ENCODE measurements at regions not wholly inside any gene's neighbourhood (a gene's known extent, or its start where the extent isn't known, plus 50 kb on each side); places are given as distances from the start of the nearest gene placed in this dataset.

GRCh38 chr20:61045091-61045490 lies 207.0 kb upstream of the CDH4 start:
- no peak for DNase-seq

- no peak for DNase-seq
These were observed 206.0 kb upstream of the CDH4 start for GRCh38 chr20:61045876-61046585.

DNA sequence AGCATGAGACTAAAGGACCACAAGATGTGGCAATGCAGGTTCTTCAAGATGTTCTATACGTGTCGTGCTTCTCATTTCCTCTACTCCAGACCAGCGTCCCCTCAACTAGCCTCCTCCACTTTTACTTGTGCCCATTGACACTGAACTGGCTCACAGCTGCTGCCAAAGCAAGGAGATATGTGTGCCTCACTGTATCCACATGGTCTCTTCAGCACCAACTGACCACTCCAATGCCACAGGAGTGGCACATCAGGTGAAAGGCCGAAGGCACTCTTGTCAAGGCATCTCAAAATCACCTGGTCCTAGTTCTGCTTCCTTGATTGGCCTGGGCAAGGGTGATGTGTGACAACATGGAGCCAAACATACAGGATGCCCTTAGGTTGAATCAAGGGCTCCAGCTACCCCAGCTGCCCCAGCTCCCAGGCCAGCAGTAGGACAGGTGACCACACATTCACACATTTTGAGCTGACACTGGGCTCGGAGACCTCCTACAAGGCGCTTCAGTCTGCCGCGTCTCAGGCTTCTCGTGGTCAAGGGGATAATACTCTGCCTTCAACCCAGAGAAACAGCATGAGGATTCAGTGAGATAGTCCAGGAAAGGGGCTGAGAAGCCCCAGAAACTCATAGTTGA lies 205.2 kb upstream of the CDH4 start:
- no peak for DNase-seq

DNA sequence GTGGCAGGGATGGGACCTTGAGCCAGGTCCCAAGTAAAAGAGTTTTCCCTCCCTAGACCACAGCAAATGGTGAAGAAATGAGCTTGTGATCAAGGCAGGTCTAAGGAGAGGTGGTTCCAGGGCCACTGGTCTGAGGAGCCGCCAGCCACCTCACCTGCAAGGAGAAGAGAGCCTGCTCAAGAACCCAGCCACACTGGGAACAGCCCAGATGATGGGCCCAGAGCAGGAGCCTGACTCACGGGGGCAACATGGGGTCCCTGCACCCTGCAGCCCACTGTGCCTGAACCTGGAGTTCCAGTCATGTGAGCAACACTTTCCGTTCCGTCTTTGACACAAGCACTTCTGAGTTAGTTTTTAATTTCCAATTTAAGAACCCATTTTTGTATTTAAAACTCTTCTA lies 204.5 kb upstream of the CDH4 start:
- no peak for DNase-seq

DNA sequence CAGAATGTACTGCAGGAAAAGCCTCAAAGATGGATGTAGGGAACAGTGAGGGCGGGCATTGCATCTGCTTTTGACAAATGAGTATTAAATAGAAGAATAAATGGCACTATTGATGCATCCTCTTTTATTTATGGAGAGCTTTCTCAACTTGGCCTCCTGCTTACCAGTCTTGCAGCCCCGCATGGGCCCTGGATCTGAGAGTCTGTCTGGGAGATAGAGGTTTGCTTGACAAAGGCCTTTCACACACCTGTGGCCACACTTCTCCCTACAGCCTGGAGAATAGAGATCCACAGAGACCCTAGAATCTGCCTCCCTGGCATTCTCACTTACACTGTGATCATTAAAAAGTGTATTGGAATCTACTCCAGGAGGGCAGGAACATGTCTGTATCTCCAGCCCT lies 203.8 kb upstream of the CDH4 start:
- DNase-seq: no peak

- no peak for DNase-seq
These were observed 202.4 kb upstream of the CDH4 start for GRCh38 chr20:61049684-61050083.

DNA sequence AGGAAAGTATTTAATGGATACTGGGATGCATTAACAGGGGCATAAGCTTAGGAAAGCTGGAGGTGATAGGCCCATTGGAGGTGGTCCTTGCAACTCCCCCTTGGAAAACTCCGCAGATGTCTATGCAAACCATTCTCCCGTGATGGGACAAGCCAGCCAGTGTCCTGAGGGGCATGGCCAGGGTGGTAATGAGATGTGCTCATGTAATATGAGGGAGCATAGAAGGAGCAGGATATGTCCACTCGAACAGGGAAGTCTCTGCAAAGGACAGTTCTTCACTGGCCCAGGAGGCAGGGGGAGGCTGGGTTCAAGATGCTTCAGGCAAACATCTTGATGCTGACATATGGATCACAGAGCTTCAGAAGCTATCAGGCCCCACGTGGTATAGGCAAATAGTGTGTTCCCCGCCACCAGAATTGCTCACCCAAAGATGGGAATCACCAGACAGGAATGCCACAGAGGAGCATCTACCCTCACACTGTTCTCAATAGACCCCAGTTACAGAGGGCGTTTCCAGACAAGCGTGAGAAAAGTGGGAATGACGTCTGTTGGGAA lies 201.6 kb upstream of the CDH4 start:
- no peak for DNase-seq

- DNase-seq: no peak
These were observed 199.8 kb upstream of the CDH4 start for GRCh38 chr20:61052195-61052750.

- no peak for DNase-seq
These were observed 199.2 kb upstream of the CDH4 start for GRCh38 chr20:61052776-61053442.

- DNase-seq: no peak
These were observed 198.6 kb upstream of the CDH4 start for GRCh38 chr20:61053487-61053886.

- no peak for DNase-seq
These were observed 198.2 kb upstream of the CDH4 start for GRCh38 chr20:61053889-61054288.

- no peak for DNase-seq
These were observed 197.7 kb upstream of the CDH4 start for GRCh38 chr20:61054411-61054810.

GRCh38 chr20:61055180-61056010 lies 196.7 kb upstream of the CDH4 start:
- DNase-seq: no peak

- no peak for DNase-seq
These were observed 195.9 kb upstream of the CDH4 start for GRCh38 chr20:61056116-61056515.

DNA sequence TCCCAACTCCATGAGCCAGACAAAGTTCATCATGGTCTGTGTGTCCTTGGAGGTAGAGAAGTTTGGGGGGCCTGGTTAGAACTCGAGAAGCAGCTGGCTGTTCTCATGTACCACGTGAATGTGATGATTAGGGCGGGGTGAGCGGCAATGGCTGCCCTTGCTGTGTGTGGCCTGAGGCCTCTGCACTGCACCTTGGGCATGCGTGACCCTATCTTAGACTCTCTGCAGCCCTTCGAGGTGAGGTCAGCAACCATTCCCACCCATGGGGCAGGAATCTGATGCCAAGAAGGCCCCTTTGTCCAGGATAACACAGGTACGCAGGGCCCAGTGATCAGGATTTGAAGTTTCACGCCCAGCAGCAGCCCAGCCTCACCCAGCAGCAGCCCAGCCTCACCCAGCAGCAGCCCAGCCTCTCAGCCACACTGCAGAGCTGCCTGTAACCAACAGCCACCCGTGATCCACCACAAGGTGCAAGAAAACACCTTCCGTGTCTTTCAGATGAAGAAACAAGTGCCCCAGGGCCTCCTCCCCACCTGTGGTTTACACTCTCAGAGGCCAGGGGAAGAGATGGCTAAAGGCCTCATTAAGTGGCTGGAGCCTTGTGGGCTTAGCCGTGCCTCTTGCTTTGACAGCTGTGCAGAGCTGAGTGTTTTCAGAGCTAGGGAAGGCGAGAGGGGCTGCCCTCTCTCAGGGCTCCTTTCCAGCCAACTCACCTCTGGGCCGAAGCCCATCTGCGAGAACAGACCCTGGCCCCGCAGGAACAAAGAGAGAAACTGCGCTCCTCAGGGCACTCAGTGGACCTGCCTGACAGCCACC lies 195.2 kb upstream of the CDH4 start:
- no peak for DNase-seq

DNA sequence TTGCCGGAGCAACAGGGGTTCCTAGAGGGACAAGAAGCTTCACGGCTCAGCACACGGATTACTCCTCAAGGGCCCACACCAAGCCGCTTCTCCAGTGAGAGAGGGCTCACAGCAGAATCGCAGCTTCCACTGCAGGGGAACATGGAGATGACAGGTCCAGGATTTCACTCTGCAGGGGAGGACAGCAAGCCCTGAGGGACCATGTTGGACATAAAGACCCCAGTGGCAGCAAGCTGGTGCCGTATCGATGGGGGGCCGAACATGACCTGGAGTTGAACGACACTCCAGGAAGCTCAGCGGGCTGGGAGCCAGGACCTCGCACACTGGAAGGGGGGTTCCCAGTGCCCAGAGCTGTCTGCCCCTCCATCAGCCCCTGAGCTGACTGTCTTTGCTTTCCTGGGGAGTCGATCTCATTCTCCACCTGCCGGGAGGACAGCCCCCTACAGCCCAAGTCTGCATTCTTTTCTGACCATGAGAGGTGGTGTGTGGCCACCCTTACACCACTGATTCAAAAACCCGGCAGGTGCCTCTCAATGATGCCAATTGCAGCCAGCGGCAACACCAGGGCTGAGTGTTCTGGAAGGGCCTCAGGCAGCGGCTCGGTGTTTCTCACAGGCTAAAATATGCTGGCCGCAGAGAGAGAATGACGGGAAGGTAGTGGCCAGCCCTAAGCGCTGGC lies 194.5 kb upstream of the CDH4 start:
- DNase-seq: no peak

GRCh38 chr20:61061981-61062380 lies 190.1 kb upstream of the CDH4 start:
- no peak for DNase-seq

DNA sequence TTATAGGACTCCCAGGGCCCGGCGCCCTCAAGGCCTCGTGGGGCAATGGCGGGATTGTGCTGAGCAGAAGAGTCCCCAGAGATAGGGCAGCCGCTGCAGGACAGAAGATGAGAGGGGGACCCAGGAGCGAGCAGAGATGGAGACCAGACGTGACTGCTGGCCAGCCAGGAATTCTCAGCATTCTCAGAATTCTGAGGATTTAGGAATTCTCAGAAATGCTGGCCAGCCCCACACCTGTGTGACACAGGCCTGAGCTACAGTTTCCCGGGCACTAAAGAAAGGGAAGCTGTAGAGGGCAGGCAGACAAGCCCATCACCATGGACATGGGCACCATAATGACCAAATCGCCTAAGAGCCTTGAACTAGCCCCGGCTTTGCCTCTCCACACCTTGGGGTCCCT lies 186.2 kb upstream of the CDH4 start:
- DNase-seq: no peak

DNA sequence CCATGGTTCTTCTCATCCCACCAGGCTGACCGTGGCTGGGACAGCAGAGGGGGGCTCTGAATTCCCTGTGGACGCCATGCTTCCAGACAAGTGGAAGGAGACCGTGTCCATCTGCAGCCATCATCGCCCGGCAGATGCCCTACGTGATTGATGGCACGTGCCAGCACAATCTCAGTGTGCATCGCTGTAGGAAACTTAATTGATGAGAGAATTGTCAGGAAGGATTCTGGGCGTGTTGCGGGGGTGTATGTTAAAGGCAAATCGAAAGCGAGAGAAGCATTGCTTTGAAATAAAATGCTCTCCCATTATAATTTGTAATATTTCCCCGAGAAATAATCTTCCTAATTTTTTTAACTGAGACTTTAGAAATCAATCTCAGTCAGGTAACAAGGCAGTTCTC lies 185.5 kb upstream of the CDH4 start:
- no peak for DNase-seq

DNA sequence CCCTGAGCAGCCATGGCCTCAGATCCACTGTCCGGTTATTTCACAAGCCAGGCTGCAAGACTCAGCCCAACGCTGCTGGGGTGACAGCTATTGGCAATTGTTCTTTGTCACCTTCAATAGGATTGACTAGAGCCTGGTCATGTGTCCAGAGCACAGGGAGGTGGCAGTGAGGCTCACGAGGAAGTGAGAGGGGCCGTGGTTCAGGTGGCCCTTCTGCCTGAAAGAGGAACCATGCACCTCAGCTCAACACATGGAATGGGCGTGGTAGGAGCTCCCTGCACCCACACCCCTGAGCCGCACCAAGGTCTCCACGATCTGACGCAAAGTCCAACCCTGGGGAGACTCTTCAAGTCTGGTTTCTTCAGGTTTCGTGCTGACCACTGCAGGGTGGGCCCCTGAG lies 184.8 kb upstream of the CDH4 start:
- no peak for DNase-seq

DNA sequence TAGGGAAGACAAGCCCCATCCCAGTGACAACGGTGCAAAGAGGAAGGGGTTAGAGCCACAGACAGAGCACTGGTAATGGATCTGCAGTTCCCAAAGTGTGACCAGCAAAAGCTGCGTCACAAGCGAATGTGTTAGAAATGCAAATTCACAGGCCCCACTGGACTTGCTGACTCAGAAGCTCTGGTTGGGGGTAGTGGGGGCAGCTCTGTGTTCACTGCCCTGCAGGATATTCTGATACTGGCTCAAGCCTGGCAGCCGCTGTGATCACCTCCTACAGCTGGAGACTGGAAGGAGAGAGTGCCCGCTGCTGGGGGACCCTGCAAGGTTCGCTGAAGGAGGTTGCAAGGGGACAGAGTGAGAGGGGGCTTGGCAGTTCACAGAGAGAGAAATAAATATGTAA lies 179.7 kb upstream of the CDH4 start:
- no peak for DNase-seq
